ENCODE measurements at regions not wholly inside any gene's neighbourhood (a gene's known extent, or its start where the extent isn't known, plus 50 kb on each side); places are given as distances from the start of the nearest gene placed in this dataset.

DNA sequence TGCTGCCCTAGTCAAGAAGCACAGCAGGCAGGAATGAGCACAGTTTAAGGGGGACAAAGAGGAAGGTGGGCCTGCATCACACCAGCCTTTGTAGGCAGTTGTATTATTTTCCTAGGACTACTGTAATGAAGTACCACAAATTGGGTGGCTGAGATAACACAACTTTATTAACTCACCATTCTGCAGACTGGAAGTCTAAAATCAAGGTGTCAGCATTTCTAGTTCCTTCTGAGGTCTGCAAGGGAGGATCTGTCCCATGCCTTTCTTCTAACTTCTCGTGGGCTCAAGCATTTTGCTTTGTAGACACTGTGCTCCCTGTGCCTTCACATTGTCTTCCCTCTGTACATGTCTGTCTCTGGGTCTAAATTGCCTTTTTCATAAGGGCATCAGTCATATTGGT lies 488.5 kb upstream of the JARID2 start:
- POLR2A ChIA-PET (ENCODE audit: unreplicated experiment), result no interaction called here
- Histone ChIP-seq H3K9me2 (ENCODE audit: insufficient read depth) (no peaks in the 10 kb centered on the region), H3K9me3 (ENCODE audit: insufficient read depth, low read depth) (no peaks in the 10 kb centered on the region), H3K4me1 (replicated peaks; ENCODE audit: insufficient read depth) (peaks cover 20% of the 10 kb centered on the region), H3K79me2 (ENCODE audit: low read depth) (no peaks in the 10 kb centered on the region), H3K27me3 (ENCODE audit: insufficient read depth, low read depth) (no peaks in the 10 kb centered on the region), H3K4me3 (no peak overlapping the region), H3K27ac (peak overlapping the region; percentile 74; the same call in 1 of the 2 replicates), H2AFZ (no peak overlapping the region), H3F3A (ENCODE audit: insufficient read depth, low read depth) (peaks cover 19% of the 10 kb centered on the region), H3K36me3 (ENCODE audit: low read depth) (no peaks in the 10 kb centered on the region), H4K20me1 (ENCODE audit: insufficient read depth) (no peaks in the 10 kb centered on the region), H3K4me2 (no peak overlapping the region; the same call in 1 of the 2 replicates)
- BruUV-seq (replicated peaks), result no TSS peak
- TF ChIP-seq, protein P1, sequence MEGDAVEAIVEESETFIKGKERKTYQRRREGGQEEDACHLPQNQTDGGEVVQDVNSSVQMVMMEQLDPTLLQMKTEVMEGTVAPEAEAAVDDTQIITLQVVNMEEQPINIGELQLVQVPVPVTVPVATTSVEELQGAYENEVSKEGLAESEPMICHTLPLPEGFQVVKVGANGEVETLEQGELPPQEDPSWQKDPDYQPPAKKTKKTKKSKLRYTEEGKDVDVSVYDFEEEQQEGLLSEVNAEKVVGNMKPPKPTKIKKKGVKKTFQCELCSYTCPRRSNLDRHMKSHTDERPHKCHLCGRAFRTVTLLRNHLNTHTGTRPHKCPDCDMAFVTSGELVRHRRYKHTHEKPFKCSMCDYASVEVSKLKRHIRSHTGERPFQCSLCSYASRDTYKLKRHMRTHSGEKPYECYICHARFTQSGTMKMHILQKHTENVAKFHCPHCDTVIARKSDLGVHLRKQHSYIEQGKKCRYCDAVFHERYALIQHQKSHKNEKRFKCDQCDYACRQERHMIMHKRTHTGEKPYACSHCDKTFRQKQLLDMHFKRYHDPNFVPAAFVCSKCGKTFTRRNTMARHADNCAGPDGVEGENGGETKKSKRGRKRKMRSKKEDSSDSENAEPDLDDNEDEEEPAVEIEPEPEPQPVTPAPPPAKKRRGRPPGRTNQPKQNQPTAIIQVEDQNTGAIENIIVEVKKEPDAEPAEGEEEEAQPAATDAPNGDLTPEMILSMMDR (conservative IDR thresholded peaks at IDR 0.05), result no peak
- TF ChIP-seq EZH2 (IDR thresholded peaks at IDR 0.05; ENCODE audit: low read depth), result no peak
- intact Hi-C loops (cut with micrococcal nuclease; ENCODE audit: unreplicated experiment), result no loop called here
- CTCF ChIA-PET, result no interaction called here
- no peak for DNase-seq

DNA sequence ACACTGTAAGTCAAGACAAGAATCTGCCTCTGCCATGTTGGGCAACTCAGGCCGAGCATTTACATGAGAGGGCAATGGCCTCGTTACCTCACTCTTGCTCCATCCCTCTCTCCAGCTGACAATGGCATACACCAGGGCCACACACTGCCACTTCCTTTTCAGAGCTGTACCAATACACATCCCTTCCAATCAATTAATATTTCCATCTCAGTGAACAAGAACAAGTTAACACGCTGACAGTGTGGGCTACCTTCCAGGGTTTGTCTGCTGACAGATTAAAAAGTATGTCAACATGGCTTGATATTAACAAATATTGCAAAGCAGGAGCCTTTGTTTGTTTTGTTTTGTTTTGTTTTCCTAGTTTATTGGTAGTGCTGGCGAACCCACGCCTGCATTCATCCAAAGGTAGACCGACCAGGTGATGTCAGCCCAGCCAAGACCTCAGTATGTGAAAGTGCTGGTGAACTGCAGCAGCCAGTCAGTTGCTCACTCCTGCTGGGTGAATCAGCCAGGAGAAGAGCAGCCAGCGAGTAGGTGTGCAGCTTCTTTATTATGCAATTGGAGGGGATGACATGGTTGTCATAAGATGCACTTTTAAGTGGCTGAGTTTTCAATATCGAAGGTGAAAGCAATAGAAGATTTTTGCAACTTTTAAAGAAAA lies 487.3 kb upstream of the JARID2 start:
- Histone ChIP-seq H3K9me3 (ENCODE audit: insufficient read depth, low read depth) (no peaks in the 10 kb centered on the region), H3K79me2 (ENCODE audit: low read depth) (no peaks in the 10 kb centered on the region), H3F3A (ENCODE audit: insufficient read depth, low read depth) (peaks cover 19% of the 10 kb centered on the region), H3K9me2 (ENCODE audit: insufficient read depth) (no peaks in the 10 kb centered on the region), H3K27me3 (ENCODE audit: insufficient read depth, low read depth) (no peaks in the 10 kb centered on the region), H4K20me1 (ENCODE audit: insufficient read depth) (no peaks in the 10 kb centered on the region), H3K4me2 (peak overlapping the region; percentile 36), H3K27ac (peak overlapping the region; percentile 74), H3K36me3 (ENCODE audit: low read depth) (no peaks in the 10 kb centered on the region), H3K4me3 (no peak overlapping the region; the same call in 1 of the 2 replicates), H2AFZ (no peak overlapping the region), H3K4me1 (replicated peaks; ENCODE audit: insufficient read depth) (peaks cover 25% of the 10 kb centered on the region)
- DNase-seq, result peak; percentile 31 to 96
- ChIA-PET POLR2A (ENCODE audit: unreplicated experiment) (no interaction called here), CTCF (no interaction called here)
- intact Hi-C loops (cut with micrococcal nuclease; ENCODE audit: unreplicated experiment), result no loop called here
- no TSS peak for BruUV-seq (replicated peaks)
- TF ChIP-seq EZH2 (IDR thresholded peaks at IDR 0.05; ENCODE audit: low read depth), result no peak
- TF ChIP-seq, protein P1 (conservative IDR thresholded peaks at IDR 0.05), result no peak

DNA sequence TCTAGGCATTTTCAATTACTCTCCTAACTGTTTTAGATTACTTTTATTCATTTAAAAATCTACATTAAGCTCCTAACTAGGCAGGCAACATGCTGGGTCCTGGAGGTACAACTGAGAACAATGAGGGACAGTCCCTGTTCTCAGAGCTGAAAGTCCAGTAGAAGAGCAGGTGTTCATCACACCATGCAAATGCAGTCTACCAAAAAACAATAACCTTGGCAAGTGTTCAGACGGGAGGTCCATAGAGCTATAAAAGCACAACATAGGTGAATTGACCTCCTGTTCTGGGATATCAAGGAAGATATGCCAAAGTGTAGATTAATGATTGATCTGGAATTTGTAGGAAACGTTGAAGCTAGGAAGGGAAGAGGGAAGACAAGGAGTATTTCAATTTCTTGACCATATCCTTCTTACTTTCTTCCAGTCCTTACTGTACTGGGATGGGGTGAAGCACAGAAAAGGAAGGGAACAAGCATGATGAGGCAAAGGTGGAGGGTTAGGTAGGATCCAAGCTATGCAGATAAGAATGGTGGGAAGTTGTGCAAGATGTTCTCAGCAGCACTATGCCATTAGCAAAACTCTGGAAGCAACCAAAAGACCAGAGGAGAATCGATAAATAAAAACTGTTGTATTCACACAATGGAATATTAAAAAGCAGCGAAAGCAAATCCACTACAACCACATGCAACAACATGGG lies 485.7 kb upstream of the JARID2 start:
- intact Hi-C loops (cut with micrococcal nuclease; ENCODE audit: unreplicated experiment), result no loop called here
- POLR2A ChIA-PET (ENCODE audit: unreplicated experiment), result no interaction called here
- H3K27me3 ChIP-seq (ENCODE audit: insufficient read depth, low read depth), result no peaks in the 10 kb centered on the region

More for the DNA sequence above, 485.7 kb upstream of the JARID2 start:
- DNase-seq, result no peak
- Histone ChIP-seq H2AFZ (no peak overlapping the region), H3K9me3 (ENCODE audit: insufficient read depth, low read depth) (no peaks in the 10 kb centered on the region), H3K4me3 (no peak overlapping the region), H3K36me3 (ENCODE audit: low read depth) (no peaks in the 10 kb centered on the region), H3F3A (ENCODE audit: insufficient read depth, low read depth) (peaks cover 19% of the 10 kb centered on the region), H4K20me1 (ENCODE audit: insufficient read depth) (no peaks in the 10 kb centered on the region), H3K9me2 (ENCODE audit: insufficient read depth) (no peaks in the 10 kb centered on the region), H3K27ac (no peak overlapping the region), H3K4me1 (replicated peaks; ENCODE audit: insufficient read depth) (peaks cover 25% of the 10 kb centered on the region), H3K79me2 (ENCODE audit: low read depth) (no peaks in the 10 kb centered on the region), H3K4me2 (no peak overlapping the region)
- CTCF ChIA-PET, result no interaction called here
- BruUV-seq (replicated peaks), result no TSS peak
- TF ChIP-seq, protein P1 (conservative IDR thresholded peaks at IDR 0.05), result no peak
- TF ChIP-seq EZH2 (IDR thresholded peaks at IDR 0.05; ENCODE audit: low read depth), result no peak
